Astrocyte (in vitro differentiated cells and primary cell): ENCODE measurements at regions not wholly inside any gene's neighbourhood (a gene's known extent, or its start where the extent isn't known, plus 50 kb on each side); places are given as distances from the start of the nearest gene placed in this dataset.

Source experiments
- DNase-seq: peaks from one replicate; pipeline ENCODE4 v3.0.0-alpha.2; 2010; ENCODE audit warnings: low read depth
- FAIRE-seq: peaks from 2 replicates; lab custom pipeline; 2011; peaks lifted over from hg19 to GRCh38; lab: Jason Lieb, UNC
- H2AFZ ChIP-seq: 2 replicates; pipeline ENCODE4 v1.6.0; 2012; ENCODE audit warnings: low read depth, low read length, inconsistent platforms
- H3K27ac ChIP-seq: 2 replicates; pipeline ENCODE4 v1.5.1; 2011; ENCODE audit warnings: low read depth, low read length, inconsistent platforms
- H3K27me3 ChIP-seq: 2 replicates; pipeline ENCODE4 v1.6.0; 2011; ENCODE audit warnings: low read length, inconsistent platforms; ENCODE audit not compliant: insufficient read depth
- H3K36me3 ChIP-seq: 2 replicates; pipeline ENCODE4 v1.5.1; 2011; ENCODE audit warnings: low read length, inconsistent platforms; ENCODE audit not compliant: insufficient read depth
- H3K4me1 ChIP-seq: 2 replicates; pipeline ENCODE4 v1.5.1; 2011; ENCODE audit warnings: low read length, inconsistent platforms; ENCODE audit not compliant: insufficient read depth
- H3K4me2 ChIP-seq: 2 replicates; pipeline ENCODE4 v1.6.0; 2012; ENCODE audit warnings: low read length, inconsistent platforms
- H3K4me3 ChIP-seq: 2 replicates; pipeline ENCODE4 v1.5.1; 2011; ENCODE audit warnings: low read depth, mild to moderate bottlenecking, low read length, inconsistent platforms; ENCODE audit not compliant: insufficient read depth
- H3K79me2 ChIP-seq: 2 replicates; pipeline ENCODE4 v1.6.0; 2012; ENCODE audit warnings: mild to moderate bottlenecking, low read length, inconsistent platforms; ENCODE audit not compliant: insufficient read depth
- H3K9ac ChIP-seq: 2 replicates; pipeline ENCODE4 v1.6.0; 2012; ENCODE audit warnings: mild to moderate bottlenecking, low read length, inconsistent platforms
- H3K9me3 ChIP-seq: 2 replicates; pipeline ENCODE4 v1.5.1; 2012; ENCODE audit warnings: low read depth, mild to moderate bottlenecking, low read length, inconsistent platforms; ENCODE audit not compliant: insufficient read depth
- H4K20me1 ChIP-seq: 2 replicates; pipeline ENCODE4 v1.6.0; 2012; ENCODE audit warnings: low read length, inconsistent platforms; ENCODE audit not compliant: insufficient read depth
- H3K27ac Mint-ChIP-seq: one replicate; pipeline ENCODE4 v1.8.0; 2021; ENCODE audit warnings: mild to moderate bottlenecking, mixed read lengths; ENCODE audit not compliant: unreplicated experiment
- H3K27me3 Mint-ChIP-seq: one replicate; pipeline ENCODE4 v1.8.0; 2021; ENCODE audit warnings: low read depth, mixed read lengths; ENCODE audit not compliant: unreplicated experiment
- H3K36me3 Mint-ChIP-seq: one replicate; pipeline ENCODE4 v1.8.0; 2021; ENCODE audit warnings: low read depth, mixed read lengths; ENCODE audit not compliant: unreplicated experiment
- H3K4me1 Mint-ChIP-seq: one replicate; pipeline ENCODE4 v1.8.0; 2021; ENCODE audit warnings: low read depth, mixed read lengths; ENCODE audit not compliant: unreplicated experiment
- H3K4me3 Mint-ChIP-seq: one replicate; pipeline ENCODE4 v1.8.0; 2021; ENCODE audit warnings: mild to moderate bottlenecking, moderate library complexity, mixed read lengths; ENCODE audit not compliant: unreplicated experiment
- H3K9me3 Mint-ChIP-seq: one replicate; pipeline ENCODE4 v1.8.0; 2021; ENCODE audit warnings: mild to moderate bottlenecking, mixed read lengths; ENCODE audit not compliant: unreplicated experiment
- EZH2 ChIP-seq: IDR thresholded peaks from 2 replicates; pipeline ENCODE4 v1.6.1; 2012; ENCODE audit warnings: mild to moderate bottlenecking, low read length, inconsistent platforms; ENCODE audit not compliant: insufficient read depth
- TF ChIP-seq, protein P1 (sequence below): IDR thresholded peaks from 2 replicates; pipeline ENCODE4 v1.5.1; 2011; ENCODE audit warnings: low read depth, mild to moderate bottlenecking, inconsistent platforms, low read length, moderate library complexity; ENCODE audit not compliant: insufficient read depth

- no peak for FAIRE-seq
- no peaks in the 10 kb centered on the region for H3K36me3 ChIP-seq
- no peaks in the 10 kb centered on the region for H3K9me3 Mint-ChIP-seq
Observed at GRCh38 chr3:34919025-34919424, 720.3 kb upstream of the ARPP21 start.

DNA sequence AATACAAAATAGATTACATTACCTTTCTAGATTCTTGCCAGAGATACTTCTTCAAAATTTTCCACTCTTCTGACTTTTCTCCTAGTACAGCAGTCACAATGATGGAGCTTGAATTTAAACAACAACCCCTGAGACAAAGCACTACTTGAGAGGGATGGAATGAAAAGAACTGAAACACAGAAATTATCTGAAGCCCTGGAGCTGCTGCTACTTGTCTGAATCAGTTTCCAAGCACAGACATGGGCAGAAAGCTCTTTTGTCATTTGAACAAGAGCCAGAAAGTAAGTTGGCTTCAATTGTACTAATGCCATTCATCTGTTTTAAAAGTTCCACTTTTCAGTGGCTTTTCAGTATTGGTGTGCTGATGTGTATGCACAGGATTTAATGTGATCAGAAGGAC lies 718.5 kb upstream of the ARPP21 start:
- Histone ChIP-seq H3K9me3 (no peaks in the 10 kb centered on the region), H3K79me2 (no peaks in the 10 kb centered on the region), H3K4me1 (no peaks in the 10 kb centered on the region), H3K27ac (no peak overlapping the region), H4K20me1 (no peaks in the 10 kb centered on the region), H2AFZ (no peak overlapping the region), H3K27me3 (no peaks in the 10 kb centered on the region), H3K4me3 (no peak overlapping the region), H3K36me3 (no peaks in the 10 kb centered on the region), H3K4me2 (no peak overlapping the region), H3K9ac (no peak overlapping the region)
- H3K27ac Mint-ChIP-seq = no peak overlapping the region
- no peaks in the 10 kb centered on the region for H3K27me3 Mint-ChIP-seq
- no peaks in the 10 kb centered on the region for H3K9me3 Mint-ChIP-seq
- TF ChIP-seq EZH2 = no peak
- TF ChIP-seq, protein P1, sequence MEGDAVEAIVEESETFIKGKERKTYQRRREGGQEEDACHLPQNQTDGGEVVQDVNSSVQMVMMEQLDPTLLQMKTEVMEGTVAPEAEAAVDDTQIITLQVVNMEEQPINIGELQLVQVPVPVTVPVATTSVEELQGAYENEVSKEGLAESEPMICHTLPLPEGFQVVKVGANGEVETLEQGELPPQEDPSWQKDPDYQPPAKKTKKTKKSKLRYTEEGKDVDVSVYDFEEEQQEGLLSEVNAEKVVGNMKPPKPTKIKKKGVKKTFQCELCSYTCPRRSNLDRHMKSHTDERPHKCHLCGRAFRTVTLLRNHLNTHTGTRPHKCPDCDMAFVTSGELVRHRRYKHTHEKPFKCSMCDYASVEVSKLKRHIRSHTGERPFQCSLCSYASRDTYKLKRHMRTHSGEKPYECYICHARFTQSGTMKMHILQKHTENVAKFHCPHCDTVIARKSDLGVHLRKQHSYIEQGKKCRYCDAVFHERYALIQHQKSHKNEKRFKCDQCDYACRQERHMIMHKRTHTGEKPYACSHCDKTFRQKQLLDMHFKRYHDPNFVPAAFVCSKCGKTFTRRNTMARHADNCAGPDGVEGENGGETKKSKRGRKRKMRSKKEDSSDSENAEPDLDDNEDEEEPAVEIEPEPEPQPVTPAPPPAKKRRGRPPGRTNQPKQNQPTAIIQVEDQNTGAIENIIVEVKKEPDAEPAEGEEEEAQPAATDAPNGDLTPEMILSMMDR = no peak
- H3K4me1 Mint-ChIP-seq = peaks cover 5% of the 10 kb centered on the region
- DNase-seq (no peak), FAIRE-seq (no peak)
- no peaks in the 10 kb centered on the region for H3K36me3 Mint-ChIP-seq
- H3K4me3 Mint-ChIP-seq = no peak overlapping the region

More at GRCh38 chr3:34919025-34919424, 720.3 kb upstream of the ARPP21 start:
- no peak overlapping the region for H3K27ac ChIP-seq
- no peak overlapping the region for H2AFZ ChIP-seq
- no peak overlapping the region for H3K4me3 Mint-ChIP-seq
- peaks cover 5% of the 10 kb centered on the region for H3K4me1 Mint-ChIP-seq
- TF ChIP-seq, protein P1 = no peak
- TF ChIP-seq EZH2 = no peak
- H3K27me3 ChIP-seq = no peaks in the 10 kb centered on the region
- no peaks in the 10 kb centered on the region for H3K4me1 ChIP-seq
- no peaks in the 10 kb centered on the region for H3K36me3 Mint-ChIP-seq
- no peaks in the 10 kb centered on the region for H3K79me2 ChIP-seq
- H3K9ac ChIP-seq = no peak overlapping the region
- H4K20me1 ChIP-seq = no peaks in the 10 kb centered on the region
- no peak for DNase-seq
- H3K27me3 Mint-ChIP-seq = no peaks in the 10 kb centered on the region
- no peaks in the 10 kb centered on the region for H3K9me3 ChIP-seq
- H3K4me3 ChIP-seq = no peak overlapping the region
- H3K27ac Mint-ChIP-seq = no peak overlapping the region
- no peak overlapping the region for H3K4me2 ChIP-seq

- Histone ChIP-seq H3K4me3 (no peak overlapping the region), H3K27me3 (no peaks in the 10 kb centered on the region), H3K79me2 (no peaks in the 10 kb centered on the region), H3K4me2 (no peak overlapping the region), H3K9me3 (no peaks in the 10 kb centered on the region), H3K36me3 (no peaks in the 10 kb centered on the region), H3K4me1 (no peaks in the 10 kb centered on the region), H2AFZ (no peak overlapping the region), H3K27ac (no peak overlapping the region), H3K9ac (no peak overlapping the region), H4K20me1 (no peaks in the 10 kb centered on the region)
- no peaks in the 10 kb centered on the region for H3K9me3 Mint-ChIP-seq
- H3K27me3 Mint-ChIP-seq = no peaks in the 10 kb centered on the region
- no peak overlapping the region for H3K4me3 Mint-ChIP-seq
- H3K36me3 Mint-ChIP-seq = no peaks in the 10 kb centered on the region
- H3K27ac Mint-ChIP-seq = no peak overlapping the region
- no peak for FAIRE-seq
- TF ChIP-seq, protein P1 = no peak
- TF ChIP-seq EZH2 = no peak
- no peak for DNase-seq
- peaks cover 12% of the 10 kb centered on the region for H3K4me1 Mint-ChIP-seq
Observed at GRCh38 chr3:34924961-34925360, 714.4 kb upstream of the ARPP21 start.
